GM12878 (cell line): ENCODE measurements at regions not wholly inside any gene's neighbourhood (a gene's known extent, or its start where the extent isn't known, plus 50 kb on each side); places are given as distances from the start of the nearest gene placed in this dataset.

ENCODE experiments used
- ATAC-seq: fragments of 200-7000 bp; cut with Tn5 transposase; 3 replicates; pipeline ENCODE4 v1.9.1; 2020; ENCODE audit warnings: mild to moderate bottlenecking, moderate library complexity
- BruUV-seq: library from RNA; stranded (reverse); fragments of 400-500 nt; replicated peaks from 2 replicates; lab custom pipeline; 2021; lab: Mats Ljungman, UMichigan
- CTCF ChIA-PET: fragments of 300-600 bp; sonication (Branson Sonifier 250); formaldehyde crosslinking; extraction: SDS; loops from one replicate; lab custom pipeline; 2021; ENCODE audit warnings: inconsistent platforms; lab: Yijun Ruan, JAX
- POLR2A ChIA-PET: fragments of 350-600 bp; formaldehyde crosslinking; extraction: SDS; loops from one replicate; lab custom pipeline; 2021; ENCODE audit warnings: inconsistent platforms; lab: Charles Lee
- RAD21 ChIA-PET: fragments of 300-600 bp; sonication (Branson Sonifier 250); formaldehyde crosslinking; loops from one replicate; lab custom pipeline; 2023; ENCODE audit warnings: antibody characterized with exemption; ENCODE audit not compliant: unreplicated experiment; lab: Charles Lee
- SMC1A ChIA-PET: fragments of 300-600 bp; sonication (Branson Sonifier 250); formaldehyde crosslinking; loops from one replicate; lab custom pipeline; 2023; ENCODE audit not compliant: unreplicated experiment, uncharacterized antibody; lab: Charles Lee
- DNase-seq: peaks from one replicate; pipeline ENCODE4 v3.0.0-alpha.2; 2011; ENCODE audit warnings: low read depth, low spot score
- FAIRE-seq: peaks from 3 replicates; lab custom pipeline; 2011; peaks lifted over from hg19 to GRCh38; lab: Jason Lieb, UNC
- H2AFZ ChIP-seq: 2 replicates; pipeline ENCODE4 v1.6.0; 2011; ENCODE audit warnings: low read depth, low read length, control low read depth; ENCODE audit not compliant: control insufficient read depth
- H3K27ac ChIP-seq: 2 replicates; pipeline ENCODE4 v1.5.1; 2011; ENCODE audit warnings: control low read depth; ENCODE audit not compliant: control insufficient read depth, insufficient read depth
- H3K27me3 ChIP-seq, 2 experiments: replicated peaks in 1 of 2; 2 replicates each; pipeline versions ENCODE4 v1.6.0 to v1.6.1; 2011; ENCODE audit warnings: low read length in 1 of 2; ENCODE audit not compliant: control insufficient read depth in 2 of 2, insufficient read depth in 2 of 2
- H3K36me3 ChIP-seq, 2 experiments: 2 replicates each; pipeline ENCODE4 v1.5.1; 2011; ENCODE audit warnings: low read length in 1 of 2; ENCODE audit not compliant: control insufficient read depth in 2 of 2, insufficient read depth in 2 of 2
- H3K4me1 ChIP-seq: 2 replicates; pipeline ENCODE4 v1.6.1; 2011; ENCODE audit warnings: mild to moderate bottlenecking, low read length, moderate library complexity, mixed read lengths; ENCODE audit not compliant: control insufficient read depth, insufficient read depth
- H3K4me2 ChIP-seq: 2 replicates; pipeline ENCODE4 v1.6.0; 2011; ENCODE audit warnings: control low read depth; ENCODE audit not compliant: control insufficient read depth, insufficient read depth
- H3K4me3 ChIP-seq: fragments of 200-600 bp; sonication (generic); 2 replicates; pipeline ENCODE4 v1.5.1; 2016
- H3K79me2 ChIP-seq: 2 replicates; pipeline ENCODE4 v1.6.0; 2011; ENCODE audit warnings: low read length; ENCODE audit not compliant: control insufficient read depth, insufficient read depth
- H3K9ac ChIP-seq: 2 replicates; pipeline ENCODE4 v1.8.0; 2011; ENCODE audit warnings: low read length, control low read depth, mixed read lengths; ENCODE audit not compliant: control insufficient read depth, insufficient read depth
- H3K9me3 ChIP-seq: replicated peaks from 3 replicates; pipeline ENCODE4 v1.5.1; 2011; ENCODE audit warnings: mild to moderate bottlenecking, low read length; ENCODE audit not compliant: control insufficient read depth, insufficient read depth
- H4K20me1 ChIP-seq: 2 replicates; pipeline ENCODE4 v1.6.0; 2011; ENCODE audit not compliant: control insufficient read depth, insufficient read depth
- YY1 ChIP-seq: IDR thresholded peaks from 2 replicates; pipeline ENCODE4 v1.6.1; 2011; ENCODE audit warnings: low read depth, mild to moderate bottlenecking, low read length
- ZNF592 ChIP-seq: fragments of 450-650 bp; IDR thresholded peaks from 2 replicates; pipeline ENCODE4 v1.6.1; 2017; ENCODE audit warnings: mild to moderate bottlenecking, moderate library complexity
- WGBS: methylation state at CpG from one replicate; pipeline ENCODE4 v1.1.6; 2016; ENCODE audit warnings: low lambda C conversion rate; ENCODE audit not compliant: insufficient replicate concordance, insufficient coverage; ENCODE audit errors: missing lambda C conversion rate; 5-methylcytosine and 5-hydroxymethylcytosine counted together
- in situ Hi-C: fragments of 300-500 bp; cut with MboI; formaldehyde crosslinking; loops from 9 replicates; pipeline ENCODE4 v1.14.3; 2018; ENCODE audit warnings: mixed read lengths
- intact Hi-C: fragments of 100-400 bp; cut with micrococcal nuclease; formaldehyde crosslinking; loops from one replicate; pipeline ENCODE4 v1.14.2; 2022; ENCODE audit not compliant: unreplicated experiment

- no peak for FAIRE-seq
- CTCF ChIA-PET, result no interaction called here
These were observed 142.8 kb downstream of the ZIC5 start for GRCh38 chr13:99828735-99829134.

More at GRCh38 chr13:99828735-99829134, 142.8 kb downstream of the ZIC5 start:
- ChIA-PET SMC1A (no interaction called here), RAD21 (no interaction called here), POLR2A (no interaction called here)
- no peaks in the 10 kb centered on the region for H3K9me3 ChIP-seq
- no peak overlapping the region for H3K4me2 ChIP-seq
- H3K4me3 ChIP-seq, result no peak overlapping the region
- no peaks in the 10 kb centered on the region for H4K20me1 ChIP-seq
- no peaks in the 10 kb centered on the region for H3K27me3 ChIP-seq
- H3K36me3 ChIP-seq, result no peaks in the 10 kb centered on the region
- H3K4me1 ChIP-seq, result no peaks in the 10 kb centered on the region
- in situ Hi-C loops, result no loop called here
- no peak overlapping the region for H3K27ac ChIP-seq
- intact Hi-C loops, result no loop called here
- no peaks in the 10 kb centered on the region for H3K79me2 ChIP-seq
- WGBS, result 48% methylated on average over 8 of the region's 8 CpGs
- ATAC-seq (no peak), DNase-seq (no peak)
- H3K9ac ChIP-seq, result no peak overlapping the region
- TF ChIP-seq YY1, result no peak
- TF ChIP-seq ZNF592, result no peak
- BruUV-seq, result no TSS peak
- no peak overlapping the region for H2AFZ ChIP-seq
